ENCODE measurements at regions not wholly inside any gene's neighbourhood (a gene's known extent, or its start where the extent isn't known, plus 50 kb on each side); places are given as distances from the start of the nearest gene placed in this dataset.
"Not testable (repeated sequence)": the region's sequence is repeated elsewhere in the genome, so short reads cannot be mapped to it uniquely, and the experiment has no call there.

DNA sequence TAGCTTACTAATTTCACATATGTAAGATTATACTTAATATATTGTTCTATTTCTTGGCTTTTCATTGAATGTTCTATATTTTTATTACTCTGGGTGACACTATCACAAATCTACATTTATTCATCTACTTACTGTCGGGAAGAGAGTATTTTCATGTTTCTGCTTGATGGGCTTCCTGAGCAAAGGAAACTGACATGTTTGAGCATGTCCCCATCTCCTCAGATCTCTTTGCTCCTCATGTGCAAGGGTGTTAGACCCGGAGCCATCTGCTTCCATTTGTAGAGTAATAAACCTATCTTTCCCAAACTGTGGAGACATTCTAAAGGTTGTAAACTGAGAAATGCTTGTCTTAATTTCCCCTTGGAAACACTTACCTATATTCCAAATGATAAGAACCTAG, 103.5 kb downstream of the LSMEM1 start:
- Histone ChIP-seq H3K9me3 (ENCODE audit: insufficient read depth, low read depth, low read length) (no peaks in the 10 kb centered on the region), H3K4me2 (ENCODE audit: low read depth, low read length, poor library complexity, severe bottlenecking) (no peak overlapping the region), H3F3A (ENCODE audit: low read depth) (no peaks in the 10 kb centered on the region), H3K4me1 (ENCODE audit: insufficient read depth, low read length, poor library complexity, severe bottlenecking) (peaks cover 8% of the 10 kb centered on the region), H3K4me3 (ENCODE audit: low read length, poor library complexity, severe bottlenecking) (no peak overlapping the region), H4K20me1 (ENCODE audit: insufficient read depth, low read length, poor library complexity, severe bottlenecking) (no peaks in the 10 kb centered on the region), H3K36me3 (ENCODE audit: insufficient read depth, low read length) (no peaks in the 10 kb centered on the region), H3K79me2 (ENCODE audit: insufficient read depth, low read length) (no peaks in the 10 kb centered on the region), H2AFZ (ENCODE audit: low read length) (no peak overlapping the region), H3K9me2 (replicated peaks; ENCODE audit: low read depth, low read length) (no peaks in the 10 kb centered on the region), H3K27me3 (ENCODE audit: insufficient read depth, low read length, poor library complexity, severe bottlenecking) (no peaks in the 10 kb centered on the region), H3K9ac (ENCODE audit: low read depth, low read length, poor library complexity, severe bottlenecking) (no peak overlapping the region)
- TF ChIP-seq, protein P1, sequence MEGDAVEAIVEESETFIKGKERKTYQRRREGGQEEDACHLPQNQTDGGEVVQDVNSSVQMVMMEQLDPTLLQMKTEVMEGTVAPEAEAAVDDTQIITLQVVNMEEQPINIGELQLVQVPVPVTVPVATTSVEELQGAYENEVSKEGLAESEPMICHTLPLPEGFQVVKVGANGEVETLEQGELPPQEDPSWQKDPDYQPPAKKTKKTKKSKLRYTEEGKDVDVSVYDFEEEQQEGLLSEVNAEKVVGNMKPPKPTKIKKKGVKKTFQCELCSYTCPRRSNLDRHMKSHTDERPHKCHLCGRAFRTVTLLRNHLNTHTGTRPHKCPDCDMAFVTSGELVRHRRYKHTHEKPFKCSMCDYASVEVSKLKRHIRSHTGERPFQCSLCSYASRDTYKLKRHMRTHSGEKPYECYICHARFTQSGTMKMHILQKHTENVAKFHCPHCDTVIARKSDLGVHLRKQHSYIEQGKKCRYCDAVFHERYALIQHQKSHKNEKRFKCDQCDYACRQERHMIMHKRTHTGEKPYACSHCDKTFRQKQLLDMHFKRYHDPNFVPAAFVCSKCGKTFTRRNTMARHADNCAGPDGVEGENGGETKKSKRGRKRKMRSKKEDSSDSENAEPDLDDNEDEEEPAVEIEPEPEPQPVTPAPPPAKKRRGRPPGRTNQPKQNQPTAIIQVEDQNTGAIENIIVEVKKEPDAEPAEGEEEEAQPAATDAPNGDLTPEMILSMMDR (conservative IDR thresholded peaks at IDR 0.05; ENCODE audit: low read length): no peak
- no peak for TF ChIP-seq EZH2phosphoT487 (IDR thresholded peaks at IDR 0.05; ENCODE audit: borderline replicate concordance)

DNA sequence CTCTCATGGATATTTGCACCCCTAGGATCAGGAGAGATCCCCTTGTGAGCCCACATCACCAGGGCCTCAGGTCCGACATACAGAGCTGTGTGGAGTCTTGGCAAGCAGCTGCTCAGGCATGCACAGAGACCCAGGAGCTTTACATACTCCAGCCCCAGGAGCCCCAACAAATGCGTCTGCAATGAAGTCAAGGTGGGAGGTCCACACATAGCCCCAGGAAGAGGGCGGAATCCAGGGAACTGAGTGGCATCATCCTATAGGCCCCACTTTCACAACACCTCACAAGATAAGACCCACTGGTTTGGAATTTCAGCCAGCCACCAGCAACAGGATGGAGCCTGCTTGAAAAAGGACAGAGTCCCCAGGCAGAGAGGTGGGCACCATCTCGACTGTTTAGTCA, 106.7 kb downstream of the LSMEM1 start:
- H3K27me3 ChIP-seq (ENCODE audit: insufficient read depth, low read length, poor library complexity, severe bottlenecking): no peaks in the 10 kb centered on the region
- no peaks in the 10 kb centered on the region for H3K36me3 ChIP-seq (ENCODE audit: insufficient read depth, low read length)
- H3K79me2 ChIP-seq (ENCODE audit: insufficient read depth, low read length): no peaks in the 10 kb centered on the region
- no peak overlapping the region for H2AFZ ChIP-seq (ENCODE audit: low read length)
- H3K9me2 ChIP-seq (replicated peaks; ENCODE audit: low read depth, low read length): no peaks in the 10 kb centered on the region
- H3K9me3 ChIP-seq (ENCODE audit: insufficient read depth, low read depth, low read length): no peaks in the 10 kb centered on the region
- no peak overlapping the region for H3K4me2 ChIP-seq (ENCODE audit: low read depth, low read length, poor library complexity, severe bottlenecking)
- no peaks in the 10 kb centered on the region for H4K20me1 ChIP-seq (ENCODE audit: insufficient read depth, low read length, poor library complexity, severe bottlenecking)
- H3K9ac ChIP-seq (ENCODE audit: low read depth, low read length, poor library complexity, severe bottlenecking): no peak overlapping the region
- TF ChIP-seq EZH2phosphoT487 (IDR thresholded peaks at IDR 0.05; ENCODE audit: borderline replicate concordance): no peak
- TF ChIP-seq, protein P1 (conservative IDR thresholded peaks at IDR 0.05; ENCODE audit: low read length): no peak
- no peak overlapping the region for H3K4me3 ChIP-seq (ENCODE audit: low read length, poor library complexity, severe bottlenecking)
- H3K4me1 ChIP-seq (ENCODE audit: insufficient read depth, low read length, poor library complexity, severe bottlenecking): no peaks in the 10 kb centered on the region
- H3F3A ChIP-seq (ENCODE audit: low read depth): no peaks in the 10 kb centered on the region

DNA sequence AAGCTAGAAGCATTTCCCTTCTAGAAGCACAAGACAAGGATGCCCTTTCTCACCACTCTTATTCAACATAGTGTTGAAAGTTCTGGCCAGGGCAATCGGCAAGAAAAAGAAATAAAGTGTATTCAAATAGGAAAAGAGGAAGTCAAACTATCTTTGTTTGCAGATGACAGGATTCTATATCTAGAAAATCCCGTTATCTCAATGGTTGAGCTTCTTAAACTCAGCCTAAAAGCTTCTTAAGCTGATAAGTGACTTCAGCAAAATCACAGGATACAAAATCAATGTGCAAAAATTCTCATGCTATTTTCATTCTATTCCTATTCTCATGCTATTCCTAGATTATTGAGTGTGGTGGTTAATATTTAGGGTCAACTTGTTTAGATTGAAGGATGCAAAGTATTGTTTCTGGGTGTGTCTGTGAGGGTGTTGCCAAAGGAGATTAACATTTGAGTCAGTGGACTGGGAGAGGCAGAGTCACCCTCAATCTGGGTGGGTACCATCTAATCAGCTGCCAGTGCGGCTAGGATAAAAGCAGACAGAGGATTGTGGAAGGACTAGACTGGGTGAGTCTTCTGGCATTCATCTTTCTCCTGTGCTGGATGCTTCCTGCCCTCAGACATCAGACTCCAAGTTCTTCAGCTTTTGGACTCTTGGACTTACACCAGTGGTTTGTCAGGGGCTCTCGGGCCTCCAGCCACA, 111.9 kb downstream of the LSMEM1 start:
- not testable (repeated sequence) for H3F3A ChIP-seq (ENCODE audit: low read depth); H4K20me1 ChIP-seq (ENCODE audit: insufficient read depth, low read length, poor library complexity, severe bottlenecking); H2AFZ ChIP-seq (ENCODE audit: low read length); H3K36me3 ChIP-seq (ENCODE audit: insufficient read depth, low read length); H3K79me2 ChIP-seq (ENCODE audit: insufficient read depth, low read length); H3K9me2 ChIP-seq (replicated peaks; ENCODE audit: low read depth, low read length); H3K4me1 ChIP-seq (ENCODE audit: insufficient read depth, low read length, poor library complexity, severe bottlenecking); H3K9ac ChIP-seq (ENCODE audit: low read depth, low read length, poor library complexity, severe bottlenecking); H3K27me3 ChIP-seq (ENCODE audit: insufficient read depth, low read length, poor library complexity, severe bottlenecking); H3K4me2 ChIP-seq (ENCODE audit: low read depth, low read length, poor library complexity, severe bottlenecking); H3K9me3 ChIP-seq (ENCODE audit: insufficient read depth, low read depth, low read length); H3K4me3 ChIP-seq (ENCODE audit: low read length, poor library complexity, severe bottlenecking)

DNA sequence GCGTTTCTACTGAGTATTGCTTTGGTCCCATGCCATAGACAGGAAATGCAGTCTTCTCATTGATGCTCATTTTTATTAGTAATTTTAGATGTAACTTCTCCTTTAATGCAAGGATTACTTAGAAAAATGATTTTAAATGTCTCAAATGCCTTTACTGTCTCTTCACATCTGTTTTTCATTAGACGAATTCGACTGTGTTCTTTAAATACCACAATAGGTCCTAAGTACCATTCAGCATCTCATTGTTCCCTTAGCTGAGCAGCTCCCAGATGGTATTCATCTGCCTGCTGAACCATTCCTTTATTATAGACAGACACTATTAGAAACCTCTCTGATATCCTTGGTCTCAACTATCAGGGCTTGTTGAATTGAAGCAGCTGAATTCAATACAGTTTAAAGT, 113.6 kb downstream of the LSMEM1 start:
- no peaks in the 10 kb centered on the region for H3K4me1 ChIP-seq (ENCODE audit: insufficient read depth, low read length, poor library complexity, severe bottlenecking)
- H3K9me3 ChIP-seq (ENCODE audit: insufficient read depth, low read depth, low read length): no peaks in the 10 kb centered on the region
- no peak for TF ChIP-seq EZH2phosphoT487 (IDR thresholded peaks at IDR 0.05; ENCODE audit: borderline replicate concordance)
- TF ChIP-seq, protein P1 (conservative IDR thresholded peaks at IDR 0.05; ENCODE audit: low read length): no peak
- no peaks in the 10 kb centered on the region for H3K9me2 ChIP-seq (replicated peaks; ENCODE audit: low read depth, low read length)
- no peaks in the 10 kb centered on the region for H3K79me2 ChIP-seq (ENCODE audit: insufficient read depth, low read length)
- H4K20me1 ChIP-seq (ENCODE audit: insufficient read depth, low read length, poor library complexity, severe bottlenecking): no peaks in the 10 kb centered on the region
- H3K36me3 ChIP-seq (ENCODE audit: insufficient read depth, low read length): no peaks in the 10 kb centered on the region
- H3K4me2 ChIP-seq (ENCODE audit: low read depth, low read length, poor library complexity, severe bottlenecking): no peak overlapping the region
- no peak overlapping the region for H3K4me3 ChIP-seq (ENCODE audit: low read length, poor library complexity, severe bottlenecking)
- H3K27me3 ChIP-seq (ENCODE audit: insufficient read depth, low read length, poor library complexity, severe bottlenecking): no peaks in the 10 kb centered on the region
- no peak overlapping the region for H2AFZ ChIP-seq (ENCODE audit: low read length)
- no peaks in the 10 kb centered on the region for H3F3A ChIP-seq (ENCODE audit: low read depth)
- no peak overlapping the region for H3K9ac ChIP-seq (ENCODE audit: low read depth, low read length, poor library complexity, severe bottlenecking)
